Glomerular endothelial cell (primary cell): ENCODE measurements at regions not wholly inside any gene's neighbourhood (a gene's known extent, or its start where the extent isn't known, plus 50 kb on each side); places are given as distances from the start of the nearest gene placed in this dataset.
"Not testable (repeated sequence)": the region's sequence is repeated elsewhere in the genome, so short reads cannot be mapped to it uniquely, and the experiment has no call there.

Experiments
- DNase-seq: peaks from one replicate; pipeline ENCODE4 v3.0.0-alpha.2; 2011; ENCODE audit warnings: low read depth, low spot score; ENCODE audit errors: extremely low read depth

GRCh38 chr3:154701055-154701454 is 271.1 kb upstream of the GPR149 start:
- DNase-seq, result no peak

- DNase-seq, result no peak
These were observed 260.4 kb upstream of the GPR149 start for GRCh38 chr3:154690413-154690812.

- no peak for DNase-seq
These were observed 254.4 kb upstream of the GPR149 start for GRCh38 chr3:154684440-154684839.

GRCh38 chr3:154684021-154684420 is 254.0 kb upstream of the GPR149 start:
- DNase-seq, result no peak

GRCh38 chr3:154678041-154678654 is 248.2 kb upstream of the GPR149 start:
- DNase-seq, result no peak

GRCh38 chr3:154668835-154669234 is 238.8 kb upstream of the GPR149 start:
- DNase-seq, result no peak

GRCh38 chr3:154668187-154668586 is 238.2 kb upstream of the GPR149 start:
- no peak for DNase-seq

GRCh38 chr3:154666542-154666941 is 236.6 kb upstream of the GPR149 start:
- DNase-seq, result no peak

- no peak for DNase-seq
These were observed 234.7 kb upstream of the GPR149 start for GRCh38 chr3:154664714-154665113.

GRCh38 chr3:154662851-154663250 is 232.9 kb upstream of the GPR149 start:
- DNase-seq, result no peak

- DNase-seq, result no peak
These were observed 230.8 kb upstream of the GPR149 start for GRCh38 chr3:154660811-154661210.

GRCh38 chr3:154658000-154658399 is 228.0 kb upstream of the GPR149 start:
- DNase-seq, result no peak

- DNase-seq, result no peak
These were observed 227.2 kb upstream of the GPR149 start for GRCh38 chr3:154657218-154657617.

GRCh38 chr3:154656486-154656885 is 226.5 kb upstream of the GPR149 start:
- no peak for DNase-seq

- no peak for DNase-seq
These were observed 212.2 kb upstream of the GPR149 start for GRCh38 chr3:154642145-154642544.

- DNase-seq, result no peak
These were observed 195.8 kb upstream of the GPR149 start for GRCh38 chr3:154625756-154626155.

GRCh38 chr3:154619621-154620020 is 189.6 kb upstream of the GPR149 start:
- not testable (repeated sequence) for DNase-seq

- no peak for DNase-seq
These were observed 186.3 kb upstream of the GPR149 start for GRCh38 chr3:154616298-154616697.

GRCh38 chr3:154615471-154615870 is 185.5 kb upstream of the GPR149 start:
- no peak for DNase-seq

- no peak for DNase-seq
These were observed 184.6 kb upstream of the GPR149 start for GRCh38 chr3:154614601-154615000.

- no peak for DNase-seq
These were observed 184.1 kb upstream of the GPR149 start for GRCh38 chr3:154614078-154614477.

- no peak for DNase-seq
These were observed 172.3 kb upstream of the GPR149 start for GRCh38 chr3:154602241-154602640.

GRCh38 chr3:154598166-154598565 is 168.2 kb upstream of the GPR149 start:
- no peak for DNase-seq
